ENCODE measurements at regions not wholly inside any gene's neighbourhood (a gene's known extent, or its start where the extent isn't known, plus 50 kb on each side); places are given as distances from the start of the nearest gene placed in this dataset.
"Not testable (repeated sequence)": the region's sequence is repeated elsewhere in the genome, so short reads cannot be mapped to it uniquely, and the experiment has no call there.

GRCh38 chr4:10388146-10388545 is 69.1 kb downstream of the ZNF518B start:
- not testable (repeated sequence) for DNase-seq (ENCODE audit: low spot score)

DNA sequence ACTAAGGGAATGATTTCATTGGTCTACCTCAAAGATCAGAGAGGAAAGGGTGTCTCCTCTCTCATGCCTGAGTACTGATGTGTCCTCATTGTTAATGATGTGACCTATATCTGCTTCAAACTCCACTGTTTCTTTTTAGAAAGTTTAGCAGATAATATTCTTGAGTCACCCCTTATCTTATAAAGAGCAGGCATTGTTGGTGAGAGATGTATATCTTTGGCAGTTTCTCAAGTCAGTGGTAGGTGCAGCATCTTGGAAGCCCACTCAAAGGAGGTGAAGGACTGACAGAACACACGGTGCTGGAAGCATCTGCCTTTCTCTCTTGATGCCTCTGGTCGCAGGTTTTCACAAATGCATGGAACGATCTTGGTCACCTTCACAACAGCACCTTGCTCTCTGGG is 71.2 kb downstream of the ZNF518B start:
- no peak for DNase-seq (ENCODE audit: low spot score)

GRCh38 chr4:10384974-10385373 is 72.3 kb downstream of the ZNF518B start:
- DNase-seq (ENCODE audit: low spot score): no peak

DNA sequence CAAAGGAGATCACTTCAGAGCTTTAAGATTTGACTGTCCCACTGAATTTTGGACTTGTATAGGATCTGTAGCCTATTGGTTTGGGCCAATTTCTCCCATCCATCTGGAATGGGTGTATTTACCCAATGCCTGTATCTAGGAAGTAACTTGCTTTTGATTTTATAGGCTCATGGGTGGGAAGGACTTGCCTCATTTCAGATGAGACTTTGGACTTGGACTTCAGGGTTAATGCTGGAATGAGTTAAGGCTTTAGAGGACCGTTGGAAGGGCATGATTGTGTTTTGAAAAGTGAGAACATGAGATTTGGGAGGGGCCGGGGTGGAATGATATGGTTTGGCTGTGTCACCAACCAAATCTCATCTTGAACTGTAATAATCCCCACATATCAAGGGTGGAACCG is 73.8 kb downstream of the ZNF518B start:
- no peak for DNase-seq (ENCODE audit: low spot score)

GRCh38 chr4:10382171-10382570 is 75.1 kb downstream of the ZNF518B start:
- DNase-seq (ENCODE audit: low spot score): not testable (repeated sequence)

- DNase-seq (ENCODE audit: low spot score): no peak
Observed at GRCh38 chr4:10381146-10381545, 76.1 kb downstream of the ZNF518B start.

- no peak for DNase-seq (ENCODE audit: low spot score)
Observed at GRCh38 chr4:10380735-10381134, 76.5 kb downstream of the ZNF518B start.

DNA sequence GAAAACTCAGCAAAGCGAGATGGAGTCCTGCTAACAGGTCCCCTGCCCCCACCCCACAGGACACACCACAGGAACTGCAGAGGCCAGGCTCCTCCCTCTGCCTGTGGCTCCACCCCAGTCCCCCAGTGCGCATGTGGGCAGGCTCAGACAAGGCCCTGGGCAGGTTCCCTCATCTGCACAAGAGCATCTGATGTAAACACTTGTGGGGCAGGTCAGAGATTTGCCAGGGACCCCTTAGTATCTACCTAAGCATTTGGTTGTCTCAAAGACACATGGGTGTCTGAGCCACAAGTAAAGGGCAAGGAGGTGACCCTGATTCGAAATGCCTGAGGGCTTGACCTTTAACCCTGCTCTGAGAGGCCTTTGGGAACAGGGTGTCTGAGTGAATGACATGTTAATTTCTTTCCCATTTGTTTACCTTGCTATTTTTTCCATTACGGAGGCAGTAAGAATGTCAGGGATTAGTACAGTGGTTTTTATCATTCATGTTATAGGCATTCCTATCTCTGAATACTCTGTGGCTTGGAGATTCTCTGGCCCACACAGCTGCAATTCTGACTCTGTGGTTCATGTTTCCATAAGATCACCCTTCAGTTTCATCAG is 85.3 kb downstream of the ZNF518B start:
- DNase-seq (ENCODE audit: low spot score): no peak

- no peak for DNase-seq (ENCODE audit: low spot score)
Observed at GRCh38 chr4:10371121-10371520, 86.1 kb downstream of the ZNF518B start.

GRCh38 chr4:10369517-10369916 is 87.7 kb downstream of the ZNF518B start:
- DNase-seq (ENCODE audit: low spot score): no peak

GRCh38 chr4:10366628-10367027 is 90.6 kb downstream of the ZNF518B start:
- no peak for DNase-seq (ENCODE audit: low spot score)

DNA sequence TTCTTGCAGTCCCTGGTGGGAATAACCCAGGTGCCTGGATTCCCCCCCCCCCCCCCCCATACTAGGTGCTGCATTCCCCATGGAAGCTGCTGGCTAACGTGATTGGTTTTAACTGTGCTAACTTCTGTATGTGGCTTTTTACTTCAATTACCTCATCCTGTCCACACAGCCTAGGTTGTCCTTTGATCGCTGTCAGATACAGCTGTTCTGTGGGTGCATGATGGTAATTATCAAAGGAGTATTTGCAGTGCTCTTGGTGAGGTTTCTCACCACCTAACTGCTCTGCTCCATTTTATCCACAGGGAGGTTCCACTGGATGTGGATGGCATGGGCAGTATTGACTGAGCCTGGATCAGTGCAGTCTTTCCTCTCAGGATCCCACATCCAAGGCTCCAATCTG is 93.0 kb downstream of the ZNF518B start:
- no peak for DNase-seq (ENCODE audit: low spot score)

DNA sequence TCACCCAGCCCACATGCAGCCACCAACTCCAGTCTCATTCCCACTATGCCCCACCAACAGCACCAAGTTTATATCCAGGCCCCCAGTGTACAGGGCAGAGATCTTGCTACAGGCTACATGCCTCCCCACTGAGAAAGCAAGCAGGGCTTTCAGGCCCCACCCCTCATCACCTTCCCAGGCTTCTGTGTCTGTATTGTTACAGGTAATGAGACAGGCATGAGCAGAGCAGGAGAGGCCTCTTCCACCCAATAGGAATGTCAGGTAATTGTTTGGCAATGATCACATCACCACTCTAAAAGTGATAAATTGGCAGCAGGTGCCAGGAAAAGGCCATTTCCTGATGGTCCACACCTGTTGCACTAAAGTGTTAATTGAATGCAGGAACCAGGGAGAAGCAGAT is 102.5 kb downstream of the ZNF518B start:
- no peak for DNase-seq (ENCODE audit: low spot score)

- no peak for DNase-seq (ENCODE audit: low spot score)
Observed at GRCh38 chr4:10354225-10354624, 103.0 kb downstream of the ZNF518B start.

DNA sequence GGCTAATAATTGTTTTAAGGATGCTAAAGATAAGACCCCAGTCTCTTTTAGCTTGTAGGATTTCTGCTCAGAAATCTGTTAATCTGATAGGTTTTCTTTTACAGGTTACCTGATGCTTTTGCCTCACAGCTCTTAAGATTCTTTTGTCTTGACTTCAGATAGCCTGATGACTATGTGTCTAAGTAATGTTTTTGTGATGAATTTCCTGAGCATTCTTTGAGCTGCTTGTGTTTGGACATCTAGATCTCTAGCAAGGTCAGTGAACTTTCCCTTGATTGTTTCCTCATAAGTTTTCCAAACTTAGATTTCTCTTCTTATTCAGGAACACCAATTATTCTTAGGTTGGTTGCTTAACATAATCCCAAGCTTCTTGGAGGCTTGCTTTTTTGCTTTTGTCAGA is 104.1 kb downstream of the ZNF518B start:
- no peak for DNase-seq (ENCODE audit: low spot score)

DNA sequence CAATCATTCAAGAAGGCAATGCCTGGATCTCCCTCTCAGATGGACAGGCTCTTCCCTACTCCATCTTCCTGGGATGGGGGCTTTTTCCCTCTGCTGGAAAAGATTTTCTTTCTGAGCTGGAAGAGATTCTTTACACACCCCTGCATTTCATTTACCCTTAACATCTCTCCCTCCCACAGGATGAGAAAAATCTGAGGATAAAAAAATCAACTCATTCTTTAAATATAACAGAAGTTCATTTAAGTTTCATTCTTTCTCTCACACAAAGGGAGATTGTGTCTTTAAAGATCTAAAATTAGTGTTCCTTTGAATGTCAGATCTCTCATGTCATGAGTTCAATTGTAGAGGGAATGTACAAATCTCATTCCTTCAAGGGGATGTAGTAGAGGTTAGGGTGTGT is 109.0 kb downstream of the ZNF518B start:
- DNase-seq (ENCODE audit: low spot score): no peak

DNA sequence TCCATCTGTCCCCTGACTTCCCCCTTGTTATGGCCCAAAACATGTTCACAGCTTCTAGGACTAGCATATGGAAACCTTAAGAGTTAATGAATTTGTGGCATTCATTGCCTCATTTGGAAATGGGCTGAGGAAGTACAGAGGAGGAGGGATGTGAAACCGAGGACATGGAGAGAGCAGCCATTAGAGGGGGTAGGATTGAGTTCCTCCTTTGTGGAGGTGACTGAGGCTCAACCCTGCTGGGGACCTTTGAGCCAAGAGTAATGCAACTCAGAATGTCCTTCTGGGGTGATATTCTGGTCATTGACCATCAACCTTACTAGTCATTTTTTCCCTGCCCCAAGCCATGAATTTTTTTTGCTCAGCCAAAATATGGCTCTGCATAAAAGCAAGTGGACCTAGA is 109.4 kb downstream of the ZNF518B start:
- DNase-seq (ENCODE audit: low spot score): no peak

- no peak for DNase-seq (ENCODE audit: low spot score)
Observed at GRCh38 chr4:10347281-10347795, 109.9 kb downstream of the ZNF518B start.

DNA sequence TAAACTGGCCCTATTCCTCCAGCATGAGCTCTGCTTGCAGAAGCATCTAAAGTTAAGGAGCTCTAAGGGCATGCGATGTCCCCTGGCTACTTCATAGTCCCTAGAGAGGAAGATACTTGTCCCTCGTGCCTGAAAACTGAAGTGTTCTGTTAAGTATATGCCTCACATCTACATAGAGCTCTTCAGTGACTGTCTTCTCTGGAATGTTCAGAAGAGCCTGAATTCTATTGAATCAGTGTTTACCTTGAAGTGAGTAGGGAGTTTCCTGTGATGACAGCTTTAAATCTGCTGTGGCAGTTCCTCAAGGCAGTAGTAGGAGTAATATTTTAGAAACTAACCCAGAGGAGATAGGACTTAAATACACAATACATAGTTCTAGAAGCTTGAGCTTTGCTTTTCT is 111.2 kb downstream of the ZNF518B start:
- no peak for DNase-seq (ENCODE audit: low spot score)

DNA sequence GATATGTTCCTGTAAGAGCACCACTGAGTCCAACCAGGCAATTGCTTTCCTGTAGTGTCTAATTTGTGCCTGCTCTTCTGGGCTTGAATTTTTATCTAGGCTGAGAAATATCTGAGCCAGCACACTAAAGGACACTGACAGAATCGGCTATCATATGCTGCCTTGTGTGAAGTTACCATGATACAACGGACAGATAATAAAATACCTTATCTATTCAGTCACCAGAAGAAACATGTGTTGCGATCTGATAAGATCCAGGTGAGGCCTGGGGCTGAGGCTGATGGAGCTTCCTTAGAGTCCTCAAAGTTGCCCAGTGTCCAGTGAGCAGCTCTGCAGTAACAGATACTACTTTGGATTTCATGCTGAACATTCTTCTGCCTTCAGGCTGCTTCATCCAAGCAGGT is 111.8 kb downstream of the ZNF518B start:
- DNase-seq (ENCODE audit: low spot score): no peak

- no peak for DNase-seq (ENCODE audit: low spot score)
Observed at GRCh38 chr4:10344824-10345223, 112.4 kb downstream of the ZNF518B start.

GRCh38 chr4:10343656-10344055 is 113.6 kb downstream of the ZNF518B start:
- no peak for DNase-seq (ENCODE audit: low spot score)

DNA sequence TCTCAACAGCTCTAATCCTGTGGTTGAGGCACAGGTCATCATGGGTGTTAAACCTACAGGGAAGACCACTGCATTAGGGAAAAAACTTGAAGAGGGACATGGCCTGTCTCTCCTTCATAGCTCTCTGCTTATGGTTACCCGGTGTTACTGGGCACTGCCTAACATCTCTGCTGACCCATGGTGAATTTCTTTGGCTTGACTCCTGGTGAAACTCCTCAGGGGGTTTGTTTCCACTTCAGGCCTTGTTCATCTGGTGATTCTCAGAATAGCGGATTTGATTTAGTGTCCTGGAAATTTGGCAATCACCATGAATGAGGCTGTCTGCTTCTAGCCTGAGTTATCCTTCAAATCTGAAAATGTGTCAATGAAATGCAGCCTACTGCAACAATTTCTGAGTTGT is 114.4 kb downstream of the ZNF518B start:
- DNase-seq (ENCODE audit: low spot score): no peak

GRCh38 chr4:10336471-10336870 is 120.8 kb downstream of the ZNF518B start:
- no peak for DNase-seq (ENCODE audit: low spot score)

DNA sequence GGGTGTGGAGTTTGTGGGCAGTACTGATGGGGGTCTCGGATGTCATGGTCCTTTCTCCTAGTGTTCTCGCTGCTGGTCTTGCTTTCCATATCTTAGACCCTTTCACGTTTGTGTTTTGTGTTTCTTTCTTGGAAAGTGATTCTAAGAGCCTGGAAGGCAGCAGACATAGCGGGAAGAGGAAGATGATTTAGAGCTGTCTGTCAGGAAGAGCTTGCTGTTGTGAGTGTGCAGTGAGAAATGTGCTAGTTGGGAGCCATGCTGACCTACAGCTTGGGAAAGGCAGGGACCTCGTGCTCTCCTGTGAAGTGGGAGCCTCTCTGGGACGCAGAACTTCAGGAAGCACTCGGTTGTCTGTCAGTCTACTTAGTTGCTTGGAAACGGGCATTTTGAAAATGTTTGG is 122.2 kb downstream of the ZNF518B start:
- no peak for DNase-seq (ENCODE audit: low spot score)
